CD4-positive, alpha-beta T cell treated with Interleukin-12 subunit alpha and Interleukin-12 subunit beta, for 1 hour (primary cell): ENCODE measurements at regions not wholly inside any gene's neighbourhood (a gene's known extent, or its start where the extent isn't known, plus 50 kb on each side); places are given as distances from the start of the nearest gene placed in this dataset.
"Not testable (repeated sequence)": the region's sequence is repeated elsewhere in the genome, so short reads cannot be mapped to it uniquely, and the experiment has no call there.

Experiments
- DNase-seq: peaks from one replicate; pipeline ENCODE4 v3.0.0-alpha.2; 2020

DNA sequence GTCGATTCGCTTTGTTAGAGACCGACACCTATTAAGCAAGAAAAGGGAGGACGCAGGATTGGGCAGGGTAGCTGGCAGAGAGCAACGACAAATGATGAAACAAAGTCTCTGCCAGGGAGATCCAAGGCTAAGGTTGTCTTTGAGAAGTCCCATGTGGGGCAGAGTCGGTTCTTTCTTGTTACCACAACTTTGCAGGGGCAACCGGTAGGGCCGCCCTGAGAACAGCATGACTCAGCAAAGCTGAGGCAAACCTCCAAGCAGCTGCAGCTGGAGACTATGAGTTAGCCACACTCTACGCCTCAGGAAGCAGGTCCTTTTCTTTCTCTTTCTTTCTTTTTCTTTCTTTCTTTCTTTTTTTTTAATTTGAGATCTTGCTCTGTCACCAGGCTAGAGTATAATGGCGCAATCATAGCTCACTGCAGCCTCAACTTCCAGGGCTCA, 452.3 kb upstream of the ID2 start:
- DNase-seq, result peak; percentile 26

DNA sequence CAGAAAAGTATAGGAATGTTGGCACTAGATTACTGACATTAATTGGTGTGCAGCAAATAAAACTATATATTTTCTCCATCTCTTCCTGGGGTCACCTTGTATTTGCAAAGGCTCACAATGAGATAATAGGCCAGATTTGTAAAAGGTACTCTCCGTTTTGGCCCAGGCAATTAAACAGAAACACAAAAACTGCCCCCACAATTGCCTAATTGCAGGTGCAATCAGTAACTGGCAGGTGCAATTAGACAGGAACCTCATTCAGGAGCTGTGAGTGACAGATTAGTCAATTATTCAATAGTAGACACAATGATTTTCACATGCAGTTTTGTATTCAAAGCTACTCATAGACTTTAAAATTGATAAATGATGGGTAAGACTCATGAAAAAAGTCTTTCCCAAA, 451.4 kb upstream of the ID2 start:
- DNase-seq, result no peak

DNA sequence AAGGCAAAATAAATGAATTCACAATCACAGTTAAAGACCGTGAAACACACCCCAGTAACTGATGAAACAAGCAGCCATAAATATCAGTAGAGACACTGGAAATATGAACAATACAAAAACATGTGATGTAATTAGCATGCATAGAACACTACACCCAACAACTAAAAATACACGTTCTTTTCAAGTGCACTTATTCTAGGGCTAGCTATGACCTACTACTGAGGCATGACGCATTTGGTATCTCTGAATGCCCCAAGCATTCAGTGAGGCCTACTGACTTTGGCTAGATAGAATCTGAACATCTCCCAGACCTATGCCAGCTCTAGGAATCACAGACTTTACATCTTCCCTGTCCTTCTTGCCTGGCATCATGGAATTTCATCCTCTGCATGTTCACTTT, 450.0 kb upstream of the ID2 start:
- no peak for DNase-seq

DNA sequence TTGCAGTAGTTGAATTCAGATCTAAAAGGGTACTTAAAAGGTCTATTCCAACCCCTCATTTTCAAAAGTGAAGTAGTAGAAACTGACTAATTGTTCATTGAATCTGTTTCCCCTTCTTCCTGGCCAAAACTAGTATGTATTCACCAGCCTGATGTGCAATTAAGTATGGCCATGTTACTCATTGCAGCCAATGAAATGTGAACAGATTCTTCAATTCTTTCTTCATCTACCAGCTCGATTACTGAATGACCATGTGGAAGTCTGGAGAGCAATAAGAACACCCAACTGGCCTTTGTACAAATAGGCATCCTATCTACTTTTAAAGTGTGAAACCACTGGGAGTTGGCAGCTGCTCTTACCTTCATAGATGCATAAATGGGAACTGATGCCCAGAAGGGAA, 449.0 kb upstream of the ID2 start:
- no peak for DNase-seq

DNA sequence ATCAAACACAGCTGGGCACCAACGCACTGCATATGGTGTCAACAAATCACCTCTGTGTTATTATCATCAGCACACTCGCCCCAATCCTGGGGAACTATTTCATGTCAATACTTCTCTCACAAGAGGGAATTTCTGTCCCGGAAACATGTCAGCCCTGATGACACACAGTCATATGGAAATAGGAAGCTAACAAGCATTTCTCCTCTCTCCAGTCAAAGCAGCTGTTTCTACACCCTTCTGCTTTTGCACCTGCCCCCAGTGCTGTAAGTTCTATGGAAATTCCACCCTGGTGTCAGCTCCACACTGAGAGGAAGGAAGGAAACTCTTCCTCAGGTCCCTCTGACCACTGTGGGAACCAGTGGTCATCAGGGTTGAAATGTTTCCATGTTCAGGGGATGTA, 447.6 kb upstream of the ID2 start:
- DNase-seq, result peak; percentile 5

DNA sequence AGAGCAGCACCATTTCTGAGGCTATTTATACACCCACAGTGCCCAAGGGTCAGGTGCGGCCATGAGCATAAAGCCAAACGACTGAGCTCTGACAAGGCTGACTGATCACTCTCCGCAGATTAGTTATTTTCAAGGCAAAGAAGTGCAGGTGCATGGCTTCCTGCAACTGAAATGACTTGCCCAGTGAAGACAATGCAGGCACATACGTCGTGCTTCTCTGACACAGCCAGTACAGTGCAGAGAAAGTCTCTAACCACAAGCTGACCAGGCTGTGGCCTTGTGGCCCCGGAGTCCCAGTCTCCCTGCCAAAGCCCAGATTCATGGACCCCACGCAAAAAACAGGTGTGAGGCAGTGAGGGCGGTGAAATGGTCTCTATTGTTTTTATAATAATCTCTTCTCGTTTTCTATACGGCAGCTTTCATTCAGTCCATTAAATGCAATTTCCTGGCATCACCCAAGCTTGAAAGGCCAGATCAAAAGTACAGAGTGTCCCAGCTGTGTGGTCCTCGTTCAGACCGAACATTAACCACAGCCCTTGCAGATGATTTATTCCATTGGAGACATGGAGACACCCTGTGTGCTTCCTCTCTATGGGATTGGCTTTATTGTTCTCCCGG, 447.0 kb upstream of the ID2 start:
- DNase-seq, result no peak

DNA sequence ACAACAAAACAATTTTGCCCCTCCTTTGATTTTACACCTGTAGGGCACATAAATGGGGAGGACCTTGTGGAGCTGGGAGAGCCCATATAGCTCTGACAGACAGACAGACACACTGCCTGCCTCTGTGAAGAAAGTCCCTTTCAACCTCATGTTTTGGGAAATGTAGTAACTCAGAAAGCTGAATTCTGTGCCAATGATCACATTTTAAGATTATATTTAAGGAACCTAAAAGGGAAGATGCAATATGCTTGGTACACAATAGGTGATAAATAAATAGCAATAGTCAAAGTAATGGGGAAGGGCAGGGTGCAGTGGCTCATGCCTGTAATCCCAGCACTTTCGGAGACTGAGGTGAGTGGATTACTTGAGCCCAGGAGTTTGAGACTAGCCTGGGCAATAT, 446.4 kb upstream of the ID2 start:
- no peak for DNase-seq

DNA sequence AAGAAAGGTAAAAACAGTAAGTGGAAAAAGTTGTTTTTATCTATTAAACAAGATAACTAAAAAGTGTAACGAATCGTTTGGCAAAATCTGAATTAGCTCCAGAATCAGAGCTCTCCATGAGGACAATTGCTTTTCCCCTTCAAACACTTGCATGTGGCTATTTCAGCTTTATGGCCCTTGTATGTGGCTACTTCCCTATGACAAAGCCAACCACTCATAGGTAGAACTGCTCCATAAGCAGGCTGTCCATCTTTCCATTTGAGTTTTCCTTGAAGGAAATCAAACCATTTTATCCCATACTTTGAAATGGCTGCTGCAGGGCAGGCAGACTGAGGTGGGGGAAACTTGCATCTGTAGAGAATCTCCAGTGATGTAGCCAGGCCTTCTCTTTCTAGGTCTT, 445.5 kb upstream of the ID2 start:
- DNase-seq, result no peak

DNA sequence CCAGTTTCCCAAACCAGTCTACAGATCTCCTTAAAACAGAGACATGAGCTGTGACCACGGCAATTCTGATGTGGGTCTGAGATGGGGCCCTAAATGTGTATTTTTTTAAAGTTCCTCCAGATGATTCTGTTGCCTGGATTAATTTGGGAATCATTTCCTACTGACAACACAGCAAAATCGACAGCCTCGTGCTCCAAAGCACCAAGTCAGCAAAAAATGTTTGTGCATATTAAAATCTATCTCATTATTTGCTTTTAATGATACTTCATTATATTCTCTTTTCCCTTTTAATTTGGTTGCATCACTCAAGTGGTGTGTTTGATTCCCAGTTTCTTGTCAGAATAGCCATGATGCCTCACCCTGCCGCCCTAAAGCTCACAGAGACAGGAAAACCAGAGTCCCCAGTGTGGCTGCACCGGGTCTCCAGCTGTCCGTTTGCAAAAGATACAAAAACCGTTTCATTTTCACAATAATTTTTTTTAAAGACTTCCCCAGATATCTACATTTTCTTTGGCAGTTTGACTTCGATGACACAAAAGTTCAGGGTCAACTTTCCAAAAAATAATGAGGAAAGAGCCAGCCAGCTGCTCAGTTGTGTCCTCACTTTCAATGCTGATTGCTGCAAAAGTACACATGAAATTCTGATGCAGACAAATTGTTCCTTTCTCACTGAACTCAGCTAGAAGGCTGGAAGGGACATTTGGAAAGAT, 443.2 kb upstream of the ID2 start:
- no peak for DNase-seq

DNA sequence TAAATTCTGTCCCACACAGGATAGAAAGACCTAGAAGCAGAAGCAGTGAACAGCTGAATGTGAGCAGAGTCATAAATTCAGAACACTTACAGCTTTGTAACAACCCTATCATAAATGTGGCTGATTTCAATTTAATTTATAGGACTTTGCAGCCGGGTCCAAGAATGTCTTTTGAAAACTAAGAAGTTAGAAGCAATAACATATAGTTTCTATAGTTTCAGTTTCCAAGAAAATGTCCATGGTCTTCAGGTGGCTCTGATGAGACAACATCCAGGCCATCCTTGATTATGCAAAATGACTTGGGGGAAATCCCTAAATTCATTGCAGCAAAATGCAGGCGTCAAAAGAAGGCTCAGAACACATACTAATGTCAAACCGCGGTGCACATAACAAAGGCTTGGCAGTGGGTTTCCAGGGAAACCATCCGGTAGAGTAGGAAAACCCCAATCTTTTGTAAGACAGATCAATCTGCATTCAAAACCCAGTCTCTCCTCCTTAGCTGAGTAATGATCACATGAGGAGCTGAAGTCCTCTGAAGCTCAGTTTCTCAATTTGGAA, 442.2 kb upstream of the ID2 start:
- DNase-seq, result peak; percentile 5

DNA sequence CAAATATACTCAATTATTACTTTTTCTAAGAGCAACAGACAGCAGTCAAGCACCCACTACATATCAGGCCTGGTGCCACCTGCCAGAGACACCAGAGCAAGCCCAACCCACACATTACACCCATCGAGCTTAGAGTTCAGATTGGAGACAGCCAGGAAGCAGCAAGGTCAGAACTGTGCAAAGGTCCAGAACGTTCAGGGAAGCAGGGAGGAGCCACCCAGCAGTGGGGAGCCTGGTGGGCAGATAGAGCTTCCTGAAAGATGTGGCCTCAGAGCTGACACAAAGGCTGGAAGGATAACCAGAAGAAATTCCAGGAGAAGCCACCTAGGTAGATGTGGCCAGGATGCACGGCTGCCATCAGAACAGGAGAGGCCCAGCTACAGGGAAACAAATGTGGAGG, 440.5 kb upstream of the ID2 start:
- no peak for DNase-seq

DNA sequence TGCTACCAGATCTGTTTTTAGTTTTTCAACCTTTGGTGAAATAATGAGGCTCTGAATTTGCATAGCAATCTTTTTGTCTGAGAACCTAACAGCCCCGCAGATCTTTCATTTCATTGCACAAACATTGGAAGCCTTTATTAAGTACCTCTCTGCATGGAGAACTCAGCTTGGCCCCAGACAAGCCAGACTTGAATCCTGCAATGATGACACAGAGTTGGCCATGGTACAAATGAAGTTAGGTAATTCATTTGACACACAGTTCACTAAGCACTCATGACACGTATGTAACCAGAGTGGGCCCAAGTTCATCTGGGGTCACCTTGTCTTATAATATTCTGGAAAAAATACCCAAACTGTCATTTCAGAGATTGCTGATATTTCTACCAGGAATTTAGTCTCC, 439.1 kb upstream of the ID2 start:
- no peak for DNase-seq

DNA sequence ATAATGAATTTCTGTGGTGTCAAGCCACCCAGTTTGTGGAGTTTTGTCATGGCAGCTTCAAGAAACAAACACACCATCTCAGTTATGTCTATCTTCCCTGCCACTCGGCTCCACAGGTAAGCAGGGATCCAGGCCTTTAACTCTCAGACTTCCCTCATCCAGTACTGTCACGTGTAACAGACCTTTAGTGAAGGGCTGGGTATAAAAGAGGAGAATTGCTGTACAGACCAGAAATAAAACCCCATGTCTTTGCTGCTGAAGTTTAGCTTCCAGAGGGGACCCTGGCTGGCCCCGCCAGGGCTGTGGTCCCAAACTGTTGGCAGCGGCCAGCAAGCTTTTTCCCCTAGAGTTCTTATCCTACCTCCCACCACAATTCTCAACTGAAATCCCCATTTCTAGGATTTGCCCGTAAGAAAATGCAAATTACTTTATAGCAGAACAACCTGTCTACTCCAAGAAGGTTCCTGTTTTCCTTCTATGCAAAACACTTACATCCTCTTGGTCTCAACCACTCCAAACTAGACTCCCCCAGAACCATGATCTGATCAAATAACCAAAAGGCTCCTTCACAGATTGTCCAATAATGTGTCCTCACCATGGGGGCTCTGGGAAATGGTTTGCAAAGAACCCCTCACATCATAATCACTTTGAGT, 438.0 kb upstream of the ID2 start:
- no peak for DNase-seq

DNA sequence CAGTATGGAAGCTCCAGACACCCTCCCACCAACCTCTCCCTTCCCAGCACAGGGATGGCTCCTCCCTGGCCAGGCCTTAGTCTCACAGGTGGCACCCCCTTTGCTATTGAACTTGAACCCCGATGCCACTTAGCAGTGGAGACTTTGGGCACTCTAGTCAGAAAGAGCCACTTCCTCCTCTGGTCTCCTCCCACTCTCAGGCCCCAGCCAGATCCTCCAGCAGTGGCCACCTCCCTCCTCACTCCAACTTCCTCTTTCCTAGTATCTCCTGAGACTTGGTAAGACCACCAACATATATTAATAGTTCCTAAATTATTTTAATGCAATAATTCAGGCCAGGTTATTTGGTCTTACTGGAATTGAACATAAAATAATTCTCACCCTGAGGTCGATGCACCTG, 437.2 kb upstream of the ID2 start:
- DNase-seq, result no peak

DNA sequence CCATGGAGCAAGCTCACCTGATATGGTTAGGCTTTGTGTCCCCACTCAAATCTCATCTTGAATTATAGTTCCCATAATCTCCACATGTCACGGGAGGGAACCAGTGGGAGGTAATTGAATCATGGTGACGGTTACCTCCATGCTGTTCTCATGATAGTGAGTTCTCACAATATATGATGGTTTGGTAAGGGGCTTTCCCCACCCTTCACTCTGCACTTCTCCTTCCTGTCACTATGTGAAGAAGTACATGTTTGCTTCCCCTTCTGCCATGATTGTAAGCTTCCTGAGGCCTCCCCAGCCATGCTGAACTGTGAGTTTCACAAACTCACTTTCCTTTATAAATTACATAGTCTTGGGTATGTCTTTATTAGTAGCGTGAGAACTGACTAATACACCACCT, 435.7 kb upstream of the ID2 start:
- DNase-seq, result no peak

DNA sequence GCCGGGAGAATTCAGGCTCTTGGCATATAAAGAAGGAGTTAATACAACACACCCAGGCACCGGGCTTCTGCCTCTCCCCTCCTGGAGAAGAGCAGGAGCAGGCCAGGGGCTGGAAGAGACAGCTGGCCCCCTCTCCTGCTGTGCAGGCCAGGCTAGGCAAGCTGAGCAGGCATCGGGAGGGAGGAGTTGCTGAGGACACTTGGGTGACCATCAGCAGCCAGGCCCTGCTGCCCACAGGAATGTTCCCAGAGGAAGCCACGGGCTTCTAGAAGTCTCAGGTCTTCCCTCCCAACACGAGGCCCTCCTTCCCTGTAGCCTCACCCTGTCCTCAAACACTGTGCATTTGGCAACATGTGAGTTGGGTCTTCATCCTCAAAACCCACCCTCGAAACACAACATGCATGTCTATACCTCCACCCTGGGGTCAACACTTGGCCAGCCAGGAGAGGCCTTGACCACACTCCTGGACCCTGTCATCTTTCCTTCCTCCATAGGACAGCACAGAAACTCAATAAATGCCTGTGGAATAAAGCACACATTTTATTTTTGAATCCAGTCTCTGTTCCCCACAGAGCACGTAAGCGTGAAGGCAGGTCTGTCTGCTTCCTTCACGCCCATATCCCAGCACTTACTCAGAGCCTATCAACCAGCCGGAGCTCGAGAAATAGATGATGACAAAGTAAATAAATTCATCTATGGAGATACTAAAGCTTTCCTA, 433.8 kb upstream of the ID2 start:
- no peak for DNase-seq

DNA sequence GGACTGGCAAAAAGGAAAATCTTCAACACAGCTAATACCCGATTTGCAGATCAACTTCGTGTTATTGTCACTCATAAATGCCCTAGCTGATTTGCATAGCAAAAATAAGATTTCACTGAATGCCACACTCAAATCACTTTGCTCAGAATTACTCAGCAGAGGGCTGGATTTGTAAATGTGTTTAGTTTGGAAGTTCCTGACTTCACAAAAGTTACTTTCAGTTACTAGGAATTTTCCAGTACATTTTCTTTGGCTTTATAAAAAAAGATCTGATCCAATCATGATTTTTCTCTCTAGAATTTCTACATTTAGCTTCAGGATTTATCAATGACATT, 433.3 kb upstream of the ID2 start:
- no peak for DNase-seq

DNA sequence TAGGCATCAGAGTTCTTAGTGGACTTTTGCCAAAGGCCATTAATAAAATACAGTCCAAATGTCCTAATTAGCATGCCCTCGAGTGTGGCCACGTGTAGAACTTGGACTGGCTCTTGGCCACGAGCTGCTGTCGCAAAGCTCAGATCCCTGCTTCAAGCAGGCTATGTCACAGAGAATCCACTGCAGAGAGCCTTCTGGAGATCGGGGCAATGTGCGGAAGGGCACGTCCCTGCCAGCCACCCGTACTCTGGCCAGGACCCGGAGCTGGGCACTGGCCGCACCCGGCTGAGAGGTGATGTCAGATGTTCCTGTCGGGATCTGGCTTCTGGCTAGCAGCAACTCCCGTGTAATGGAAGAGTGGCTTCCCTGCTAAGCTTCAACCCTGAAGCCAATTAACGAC, 432.7 kb upstream of the ID2 start:
- no peak for DNase-seq

DNA sequence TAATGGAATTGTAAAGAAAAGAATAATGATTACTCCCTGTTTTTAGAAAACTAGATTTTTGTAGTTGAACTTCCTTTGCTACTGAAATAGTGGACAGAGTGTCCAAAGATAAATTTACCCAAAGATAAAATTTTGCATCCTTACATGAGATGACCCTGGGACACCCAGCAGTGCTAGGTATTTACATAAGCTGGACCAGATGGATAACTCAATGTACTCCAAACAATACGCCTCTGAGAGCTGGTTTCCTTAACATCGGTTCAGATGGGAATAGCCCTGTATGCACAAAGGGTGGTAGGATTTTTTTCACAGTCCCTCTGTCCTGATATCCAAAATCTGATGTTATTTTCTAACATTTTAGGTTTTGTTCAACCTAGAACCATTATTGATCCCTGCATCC, 432.1 kb upstream of the ID2 start:
- DNase-seq, result no peak

DNA sequence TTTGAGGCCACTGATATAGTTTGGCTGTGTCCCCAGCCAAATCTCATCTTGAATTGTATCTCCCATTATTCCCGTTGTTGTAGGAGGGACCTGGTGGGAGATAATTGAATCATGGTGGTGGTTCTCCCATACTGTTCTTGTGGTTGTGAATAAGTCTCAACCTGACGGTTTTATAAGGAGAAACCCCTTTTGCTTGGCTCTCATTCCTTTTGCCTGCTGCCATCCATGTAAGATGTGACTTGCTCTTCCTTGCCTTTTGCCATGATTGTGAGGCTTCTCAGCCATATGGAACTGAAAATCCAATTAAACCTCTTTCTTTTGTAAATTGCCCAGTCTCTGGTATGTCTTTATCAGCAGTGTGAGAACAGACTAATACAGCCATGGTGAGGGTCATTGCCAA, 431.6 kb upstream of the ID2 start:
- not testable (repeated sequence) for DNase-seq

DNA sequence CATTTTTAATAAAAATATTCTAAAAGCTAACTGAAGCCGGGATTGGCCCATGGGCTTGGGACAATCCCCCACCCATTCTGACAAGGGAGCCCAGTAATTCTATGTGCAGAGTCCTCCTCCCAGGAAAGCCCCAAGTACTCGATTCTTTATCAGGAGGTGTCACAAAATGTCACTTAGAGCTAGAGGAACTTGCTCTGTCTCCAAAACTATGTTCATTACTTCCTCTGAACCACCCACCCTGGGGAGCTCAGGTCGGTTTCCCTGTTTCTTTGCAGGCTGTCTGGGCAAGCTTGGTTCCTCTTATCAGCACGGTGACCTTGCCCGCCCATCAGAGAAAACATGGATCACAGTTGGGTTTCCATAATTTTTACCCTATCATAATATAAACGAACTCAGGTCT, 430.6 kb upstream of the ID2 start:
- DNase-seq, result no peak

DNA sequence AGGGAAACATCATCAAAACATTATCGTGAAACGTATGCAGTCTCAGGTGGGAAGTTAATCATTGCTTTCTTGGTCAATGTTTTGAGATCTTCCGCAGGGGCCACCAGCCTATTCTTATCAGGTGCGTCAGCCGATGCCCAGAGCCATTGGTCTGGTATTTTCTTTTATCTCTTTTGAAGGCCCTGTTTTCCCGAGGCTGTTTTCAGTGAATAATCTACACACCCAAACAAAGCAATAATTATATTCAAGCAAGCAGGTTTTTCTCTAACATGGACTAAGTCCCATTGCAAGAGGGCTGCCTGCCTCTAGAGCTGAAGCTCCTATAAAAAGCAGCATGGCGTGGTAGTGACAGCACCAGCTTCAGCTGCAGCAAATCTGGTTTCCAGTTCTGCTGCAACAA, 430.0 kb upstream of the ID2 start:
- no peak for DNase-seq

DNA sequence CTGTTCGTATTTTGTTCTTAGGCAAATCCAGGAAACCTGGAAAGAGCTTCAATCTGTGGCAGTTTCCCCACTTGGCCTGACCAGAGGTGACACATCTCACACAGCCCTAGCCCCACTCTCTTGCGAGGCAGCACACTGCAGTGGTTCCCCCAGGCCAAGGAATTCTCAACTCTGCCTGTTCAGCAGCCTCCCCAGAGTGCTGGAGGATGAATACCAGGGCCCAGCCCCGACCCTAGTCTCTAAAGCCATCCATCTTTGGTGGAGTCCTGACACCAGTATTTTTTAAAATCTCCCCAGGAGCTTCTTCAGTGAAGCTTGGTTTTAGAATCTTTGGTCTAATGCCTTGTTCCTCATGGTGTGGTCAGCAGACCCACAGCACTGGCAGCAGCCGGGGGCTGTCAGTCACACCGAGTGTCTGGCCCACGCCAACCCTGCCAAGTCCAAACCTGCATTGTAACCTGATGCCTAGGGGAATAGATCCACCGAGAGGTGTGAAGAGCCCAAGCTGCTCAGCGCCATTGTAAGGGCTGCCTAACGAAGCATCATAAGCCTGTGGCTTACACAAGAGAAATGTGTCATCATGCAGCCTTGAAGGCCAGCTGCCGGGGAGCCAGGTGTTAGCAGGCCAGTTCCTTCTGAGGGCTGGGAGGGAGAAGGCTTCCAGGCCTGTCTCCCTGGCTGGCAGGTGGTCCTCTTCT, 428.7 kb upstream of the ID2 start:
- no peak for DNase-seq
